Ascending aorta (tissue), 2 donors: ENCODE measurements at regions not wholly inside any gene's neighbourhood (a gene's known extent, or its start where the extent isn't known, plus 50 kb on each side); places are given as distances from the start of the nearest gene placed in this dataset.
"Not testable (repeated sequence)": the region's sequence is repeated elsewhere in the genome, so short reads cannot be mapped to it uniquely, and the experiment has no call there.

Experiments used
- DNase-seq, 2 donors: peaks; one replicate each; pipeline ENCODE4 v3.0.0-alpha.2; 2019; ENCODE audit warnings: low spot score in 2 of 2
- H3K27ac ChIP-seq, 2 donors: fragments of 200-600 bp; sonication (generic); one replicate each; pipeline ENCODE4 v1.5.1; 2016 to 2017; ENCODE audit warnings: mild to moderate bottlenecking in 1 of 2
- H3K27me3 ChIP-seq: fragments of 200-600 bp; sonication (generic); one replicate; pipeline ENCODE4 v1.5.1; 2017
- H3K36me3 ChIP-seq, 2 donors: fragments of 200-600 bp; sonication (generic); one replicate each; pipeline ENCODE4 v1.5.1; 2016
- H3K4me1 ChIP-seq, 2 donors: fragments of 200-600 bp; sonication (generic); one replicate each; pipeline ENCODE4 v1.5.1; 2016 to 2017; ENCODE audit warnings: mild to moderate bottlenecking in 1 of 2
- H3K4me3 ChIP-seq, 2 donors: fragments of 200-600 bp; sonication (generic); one replicate each; pipeline ENCODE4 v1.5.1; 2016 to 2017; ENCODE audit warnings: mild to moderate bottlenecking in 1 of 2
- H3K9me3 ChIP-seq, 2 donors: fragments of 200-600 bp; sonication (generic); one replicate each; pipeline ENCODE4 v1.5.1; 2016
- CTCF ChIP-seq, 3 experiments: fragments of 200-600 bp in 2 of 3; fragments of 450-650 bp in 1 of 3; sonication (generic) in 2 of 3; IDR thresholded peaks; one replicate each; pipeline ENCODE4 v1.5.1; 2016 to 2019; ENCODE audit warnings: antibody characterized with exemption in 3 of 3, mild to moderate bottlenecking in 1 of 3, moderate library complexity in 1 of 3
- intact Hi-C: fragments of 100-400 bp; cut with DNase I; formaldehyde crosslinking; loops from one replicate; pipeline ENCODE4 v1.15.1; 2023

GRCh38 chr1:188782220-188782841 lies 1695.3 kb downstream of the BRINP3 start:
- Histone ChIP-seq H3K9me3 (no peaks in the 10 kb centered on the region), H3K4me1 (no peaks in the 10 kb centered on the region), H3K27me3 (no peaks in the 10 kb centered on the region), H3K27ac (no peak overlapping the region), H3K36me3 (no peaks in the 10 kb centered on the region), H3K4me3 (no peak overlapping the region)
- intact Hi-C loops, result no loop called here
- no peak for DNase-seq
- no peak for TF ChIP-seq CTCF (IDR thresholded peaks at IDR 0.05)

GRCh38 chr1:188794969-188795368 lies 1682.7 kb downstream of the BRINP3 start:
- H3K27ac ChIP-seq, result no peak overlapping the region
- no peaks in the 10 kb centered on the region for H3K27me3 ChIP-seq
- no peak for DNase-seq
- H3K4me1 ChIP-seq, result no peaks in the 10 kb centered on the region
- H3K9me3 ChIP-seq, result no peaks in the 10 kb centered on the region
- H3K36me3 ChIP-seq, result no peaks in the 10 kb centered on the region
- intact Hi-C loops, result no loop called here
- H3K4me3 ChIP-seq, result no peak overlapping the region
- TF ChIP-seq CTCF (IDR thresholded peaks at IDR 0.05), result no peak

GRCh38 chr1:188812153-188812552 lies 1665.5 kb downstream of the BRINP3 start:
- intact Hi-C loops, DNase-seq, H3K27me3 ChIP-seq, H3K36me3 ChIP-seq, H3K4me3 ChIP-seq, H3K4me1 ChIP-seq, H3K9me3 ChIP-seq, H3K27ac ChIP-seq: not testable (repeated sequence)

- H3K27me3 ChIP-seq, H3K36me3 ChIP-seq, intact Hi-C loops, H3K4me1 ChIP-seq, H3K27ac ChIP-seq, H3K4me3 ChIP-seq, H3K9me3 ChIP-seq, DNase-seq: not testable (repeated sequence)
These were observed 1664.7 kb downstream of the BRINP3 start for GRCh38 chr1:188812836-188813573.

- no peaks in the 10 kb centered on the region for H3K4me1 ChIP-seq
These were observed 1659.8 kb downstream of the BRINP3 start for GRCh38 chr1:188817814-188818213.

GRCh38 chr1:188822248-188822647 lies 1655.4 kb downstream of the BRINP3 start:
- no peak for TF ChIP-seq CTCF (IDR thresholded peaks at IDR 0.05)
- H3K4me1 ChIP-seq, result no peaks in the 10 kb centered on the region
- no peak overlapping the region for H3K4me3 ChIP-seq
- no peak for DNase-seq
- H3K27me3 ChIP-seq, result no peaks in the 10 kb centered on the region
- intact Hi-C loops, result no loop called here
- no peak overlapping the region for H3K27ac ChIP-seq
- H3K36me3 ChIP-seq, result no peaks in the 10 kb centered on the region
- H3K9me3 ChIP-seq, result no peaks in the 10 kb centered on the region

More at GRCh38 chr1:188817814-188818213, 1659.8 kb downstream of the BRINP3 start:
- no peaks in the 10 kb centered on the region for H3K9me3 ChIP-seq
- DNase-seq, result no peak
- H3K27me3 ChIP-seq, result no peaks in the 10 kb centered on the region
- H3K4me3 ChIP-seq, result no peak overlapping the region
- no peak overlapping the region for H3K27ac ChIP-seq
- intact Hi-C loops, result no loop called here
- no peaks in the 10 kb centered on the region for H3K36me3 ChIP-seq
- no peak for TF ChIP-seq CTCF (IDR thresholded peaks at IDR 0.05)
